WERI-Rb-1 (cell line): ENCODE measurements at regions not wholly inside any gene's neighbourhood (a gene's known extent, or its start where the extent isn't known, plus 50 kb on each side); places are given as distances from the start of the nearest gene placed in this dataset.

ENCODE experiments used
- DNase-seq: peaks from one replicate; pipeline ENCODE4 v3.0.0-alpha.2; 2020
- H3K27ac ChIP-seq: fragments of 250-450 bp; sonication (Bioruptor Pico); 2 replicates; pipeline ENCODE4 v1.5.1; 2020; ENCODE audit warnings: mild to moderate bottlenecking, moderate library complexity
- H3K27me3 ChIP-seq: fragments of 250-450 bp; sonication (Bioruptor Pico); 2 replicates; pipeline ENCODE4 v1.5.1; 2021; ENCODE audit warnings: mild to moderate bottlenecking, low read depth, moderate library complexity; ENCODE audit not compliant: insufficient read depth, severe bottlenecking
- H3K36me3 ChIP-seq: fragments of 250-450 bp; sonication (Bioruptor Pico); 2 replicates; pipeline ENCODE4 v1.5.1; 2020; ENCODE audit warnings: mild to moderate bottlenecking, moderate library complexity
- H3K4me3 ChIP-seq: 2 replicates; pipeline ENCODE4 v1.5.1; 2011; ENCODE audit warnings: low read depth, mild to moderate bottlenecking, control low read depth, low read length
- H3K9me3 ChIP-seq: fragments of 250-450 bp; sonication (Bioruptor Pico); 2 replicates; pipeline ENCODE4 v1.5.1; 2021; ENCODE audit warnings: mild to moderate bottlenecking, moderate library complexity; ENCODE audit not compliant: severe bottlenecking
- TF ChIP-seq, protein P1 (sequence below): IDR thresholded peaks from 2 replicates; pipeline ENCODE4 v1.5.1; 2011; ENCODE audit warnings: low read depth, mild to moderate bottlenecking, control low read depth, inconsistent platforms, low read length

DNA sequence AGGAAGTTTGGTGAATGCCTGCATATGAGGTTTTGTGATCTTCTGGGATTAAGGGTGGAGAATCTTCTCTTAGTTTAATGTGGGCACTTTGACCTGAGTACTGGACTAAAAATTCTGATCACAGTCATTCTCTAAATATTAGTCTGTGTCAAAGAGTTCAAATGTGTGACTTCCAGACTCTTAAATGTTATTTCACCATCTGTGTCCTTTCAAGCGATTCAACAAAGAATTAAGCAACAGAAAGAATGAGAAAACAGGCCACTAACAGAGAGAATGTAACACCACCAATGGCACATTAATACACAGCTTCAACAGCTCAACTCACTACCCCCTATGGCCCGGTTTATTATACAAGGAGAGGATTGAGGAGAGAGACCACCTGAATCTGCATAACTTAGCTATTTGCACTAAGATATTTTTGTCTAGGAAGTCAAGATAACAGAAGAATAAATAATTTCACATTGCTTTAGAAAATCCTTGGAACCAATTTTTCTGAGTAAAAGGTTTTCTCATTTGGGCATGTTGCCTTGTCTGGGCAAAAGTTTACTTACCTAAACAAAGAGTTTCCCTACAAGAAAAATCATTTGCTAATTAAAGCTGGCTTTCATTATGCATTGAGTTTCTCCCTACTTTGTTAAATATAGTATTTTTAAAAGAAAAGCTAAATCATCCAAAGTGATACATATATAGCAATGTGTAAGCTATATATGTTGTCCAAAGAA is 1313.7 kb downstream of the NCAM2 start:
- no peak overlapping the region for H3K27ac ChIP-seq
- TF ChIP-seq, protein P1, sequence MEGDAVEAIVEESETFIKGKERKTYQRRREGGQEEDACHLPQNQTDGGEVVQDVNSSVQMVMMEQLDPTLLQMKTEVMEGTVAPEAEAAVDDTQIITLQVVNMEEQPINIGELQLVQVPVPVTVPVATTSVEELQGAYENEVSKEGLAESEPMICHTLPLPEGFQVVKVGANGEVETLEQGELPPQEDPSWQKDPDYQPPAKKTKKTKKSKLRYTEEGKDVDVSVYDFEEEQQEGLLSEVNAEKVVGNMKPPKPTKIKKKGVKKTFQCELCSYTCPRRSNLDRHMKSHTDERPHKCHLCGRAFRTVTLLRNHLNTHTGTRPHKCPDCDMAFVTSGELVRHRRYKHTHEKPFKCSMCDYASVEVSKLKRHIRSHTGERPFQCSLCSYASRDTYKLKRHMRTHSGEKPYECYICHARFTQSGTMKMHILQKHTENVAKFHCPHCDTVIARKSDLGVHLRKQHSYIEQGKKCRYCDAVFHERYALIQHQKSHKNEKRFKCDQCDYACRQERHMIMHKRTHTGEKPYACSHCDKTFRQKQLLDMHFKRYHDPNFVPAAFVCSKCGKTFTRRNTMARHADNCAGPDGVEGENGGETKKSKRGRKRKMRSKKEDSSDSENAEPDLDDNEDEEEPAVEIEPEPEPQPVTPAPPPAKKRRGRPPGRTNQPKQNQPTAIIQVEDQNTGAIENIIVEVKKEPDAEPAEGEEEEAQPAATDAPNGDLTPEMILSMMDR = no peak
- no peaks in the 10 kb centered on the region for H3K36me3 ChIP-seq
- DNase-seq = no peak
- H3K27me3 ChIP-seq = peaks cover 6% of the 10 kb centered on the region
- no peaks in the 10 kb centered on the region for H3K9me3 ChIP-seq
- no peak overlapping the region for H3K4me3 ChIP-seq

DNA sequence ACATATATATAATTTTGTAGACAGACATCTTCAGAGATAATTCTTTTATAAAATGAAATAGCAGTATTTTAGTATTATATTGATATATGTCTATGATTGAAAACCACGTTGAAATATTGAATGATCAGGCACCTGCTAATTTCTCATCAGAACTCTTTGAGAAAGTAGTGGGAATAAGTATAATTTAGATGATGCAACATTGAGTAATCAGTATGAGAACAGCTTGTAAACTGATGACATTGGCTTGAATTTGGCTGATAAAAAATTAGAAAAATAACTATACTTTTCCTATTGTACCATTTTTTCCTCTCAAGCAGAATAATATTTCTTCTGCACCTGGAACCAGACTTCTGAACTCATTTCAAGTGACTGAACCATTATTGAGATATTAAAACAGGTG is 1316.8 kb downstream of the NCAM2 start:
- H3K4me3 ChIP-seq = no peak overlapping the region
- DNase-seq = no peak

DNA sequence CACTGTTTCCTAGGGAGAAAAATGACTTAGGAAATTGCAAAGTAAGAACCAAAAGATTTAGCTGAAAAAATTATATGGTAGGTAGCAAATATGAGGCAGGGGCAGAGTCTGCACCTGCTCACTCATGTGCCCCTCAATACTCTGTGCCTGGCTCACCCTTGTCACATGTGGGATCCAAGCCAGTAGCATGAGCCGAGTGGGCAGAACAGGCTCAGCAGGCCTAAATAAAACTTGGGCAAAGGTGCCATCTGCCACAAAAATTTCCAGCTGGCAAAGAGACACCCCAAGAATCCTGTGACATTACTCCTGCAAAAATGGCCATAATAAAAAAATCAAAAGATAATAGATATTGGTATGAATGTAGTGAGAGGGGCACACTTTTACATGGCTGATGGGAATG is 1321.2 kb downstream of the NCAM2 start:
- H3K4me3 ChIP-seq = no peak overlapping the region
- no peaks in the 10 kb centered on the region for H3K36me3 ChIP-seq
- peaks cover 4% of the 10 kb centered on the region for H3K27me3 ChIP-seq
- DNase-seq = no peak
- H3K27ac ChIP-seq = no peak overlapping the region
- no peaks in the 10 kb centered on the region for H3K9me3 ChIP-seq
- TF ChIP-seq, protein P1 = no peak

More for the DNA sequence above, 1316.8 kb downstream of the NCAM2 start:
- no peaks in the 10 kb centered on the region for H3K9me3 ChIP-seq
- H3K27ac ChIP-seq = no peak overlapping the region
- TF ChIP-seq, protein P1 = no peak
- no peaks in the 10 kb centered on the region for H3K36me3 ChIP-seq
- H3K27me3 ChIP-seq = peaks cover 4% of the 10 kb centered on the region

DNA sequence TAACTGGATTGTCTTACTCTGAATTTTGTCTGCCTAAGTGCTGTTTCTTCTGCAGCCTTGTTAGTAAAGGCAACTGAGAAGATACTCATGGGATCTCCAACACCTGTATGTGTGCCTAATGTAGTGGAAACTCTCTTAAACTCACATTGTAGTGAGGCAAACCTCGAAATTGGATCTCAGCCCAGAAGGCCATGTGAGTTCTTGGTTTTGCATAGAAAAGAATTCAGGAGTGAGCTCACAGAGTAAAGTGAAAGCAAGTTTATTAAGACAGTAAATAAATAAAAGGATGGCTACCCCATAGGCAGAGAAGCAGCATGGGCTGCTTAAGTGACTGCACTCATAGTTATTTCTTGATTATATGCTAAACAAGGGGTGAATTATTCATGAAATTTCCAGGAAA is 1344.7 kb downstream of the NCAM2 start:
- Histone ChIP-seq H3K36me3 (no peaks in the 10 kb centered on the region), H3K27me3 (no peaks in the 10 kb centered on the region), H3K27ac (no peak overlapping the region), H3K9me3 (no peaks in the 10 kb centered on the region), H3K4me3 (no peak overlapping the region)
- no peak for DNase-seq
- TF ChIP-seq, protein P1 = no peak

DNA sequence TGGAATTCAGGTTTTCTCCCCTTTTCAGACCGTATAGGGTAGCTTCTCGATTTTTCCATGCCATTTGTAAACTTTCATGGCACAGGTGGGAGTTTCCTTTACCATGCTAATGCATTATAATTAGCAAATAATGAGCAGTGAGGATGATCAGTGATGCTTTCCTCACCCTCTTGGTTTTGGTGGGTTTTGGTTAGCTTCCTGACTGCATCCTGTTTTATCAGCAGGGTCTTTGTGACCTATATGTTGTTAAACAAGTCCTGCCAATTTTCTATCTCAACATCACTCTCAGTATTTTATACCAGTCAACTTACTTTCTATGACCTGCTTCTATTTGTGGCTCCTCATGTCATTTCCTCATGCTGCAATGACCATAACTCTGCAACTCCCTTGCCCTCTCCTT is 1345.1 kb downstream of the NCAM2 start:
- TF ChIP-seq, protein P1 = no peak
- H3K27ac ChIP-seq = no peak overlapping the region
- H3K27me3 ChIP-seq = no peaks in the 10 kb centered on the region
- H3K36me3 ChIP-seq = no peaks in the 10 kb centered on the region
- H3K9me3 ChIP-seq = no peaks in the 10 kb centered on the region
- no peak overlapping the region for H3K4me3 ChIP-seq
- DNase-seq = no peak

DNA sequence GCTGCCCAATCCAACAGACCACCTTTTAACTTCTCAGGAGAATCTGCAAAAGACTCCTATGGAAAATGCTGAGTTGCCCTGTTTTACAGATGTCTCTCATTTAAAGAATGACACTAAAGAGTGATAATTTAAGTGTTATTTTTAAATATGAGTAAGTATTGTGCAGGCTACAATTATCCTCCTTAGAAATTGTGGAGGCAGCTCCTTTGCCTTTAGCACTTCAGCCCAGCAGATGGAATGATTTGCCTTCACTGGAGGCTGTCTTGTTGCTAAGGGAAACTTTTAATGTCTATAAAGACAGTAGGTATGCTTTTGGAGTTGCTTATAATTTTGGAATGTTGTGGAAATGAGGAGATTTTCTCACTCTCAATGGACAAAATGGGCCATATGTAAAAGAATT is 1345.5 kb downstream of the NCAM2 start:
- no peak overlapping the region for H3K27ac ChIP-seq
- H3K27me3 ChIP-seq = no peaks in the 10 kb centered on the region
- no peaks in the 10 kb centered on the region for H3K36me3 ChIP-seq
- no peak overlapping the region for H3K4me3 ChIP-seq
- TF ChIP-seq, protein P1 = no peak
- no peak for DNase-seq
- no peaks in the 10 kb centered on the region for H3K9me3 ChIP-seq
